GM12878 (cell line): ENCODE measurements at regions not wholly inside any gene's neighbourhood (a gene's known extent, or its start where the extent isn't known, plus 50 kb on each side); places are given as distances from the start of the nearest gene placed in this dataset.

Experiments used
- CBX3 ChIP-seq: fragments of 200-600 bp; sonication (generic); IDR thresholded peaks from 2 replicates; pipeline ENCODE4 v1.6.1; 2016; ENCODE audit warnings: low read depth, borderline replicate concordance
- CTCF ChIP-seq, 3 experiments: IDR thresholded peaks in 2 of 3; conservative IDR thresholded peaks in 1 of 3; 2 replicates each; pipeline ENCODE4 v1.5.1; 2011; ENCODE audit warnings: low read depth in 3 of 3, low read length in 3 of 3, mild to moderate bottlenecking in 3 of 3, control low read depth in 2 of 3, moderate library complexity in 2 of 3, inconsistent platforms in 1 of 3, mixed read lengths in 1 of 3; ENCODE audit not compliant: control insufficient read depth in 2 of 3, insufficient read depth in 1 of 3; ENCODE audit errors: extremely low read depth in 1 of 3
- FOXK2 ChIP-seq: fragments of 450-650 bp; IDR thresholded peaks from 2 replicates; pipeline ENCODE4 v1.6.1; 2017; ENCODE audit warnings: mild to moderate bottlenecking, moderate library complexity
- POLR2A ChIP-seq: IDR thresholded peaks from 2 replicates; pipeline ENCODE4 v1.6.1; 2011; ENCODE audit warnings: low read depth, mild to moderate bottlenecking, low read length
- STAT1 ChIP-seq: fragments of 450-650 bp; conservative IDR thresholded peaks from 2 replicates; pipeline ENCODE4 v1.6.1; 2014; ENCODE audit warnings: antibody characterized with exemption, mild to moderate bottlenecking
- YY1 ChIP-seq: IDR thresholded peaks from 2 replicates; pipeline ENCODE4 v1.6.1; 2011; ENCODE audit warnings: low read depth, mild to moderate bottlenecking, low read length
- TF ChIP-seq, protein P1 (sequence below): IDR thresholded peaks from 2 replicates; pipeline ENCODE4 v1.6.1; 2011; ENCODE audit warnings: borderline replicate concordance, low read depth, mild to moderate bottlenecking, moderate library complexity, mixed read lengths, low read length; ENCODE audit not compliant: insufficient read depth; ENCODE audit errors: extremely low read length
- TF ChIP-seq, protein P2 (sequence below): IDR thresholded peaks from 2 replicates; pipeline ENCODE4 v1.6.1; 2012; ENCODE audit warnings: mild to moderate bottlenecking, low read depth, low read length
- TF ChIP-seq, protein P3 (sequence below): fragments of 450-650 bp; IDR thresholded peaks from 2 replicates; pipeline ENCODE4 v1.6.1; 2018; ENCODE audit warnings: borderline replicate concordance, mild to moderate bottlenecking; ENCODE audit not compliant: partially characterized antibody
- TF ChIP-seq, protein P4 (sequence below): IDR thresholded peaks from 2 replicates; pipeline ENCODE4 v1.6.1; 2012; ENCODE audit warnings: low read depth, low read length, improper control_type of control experiment

DNA sequence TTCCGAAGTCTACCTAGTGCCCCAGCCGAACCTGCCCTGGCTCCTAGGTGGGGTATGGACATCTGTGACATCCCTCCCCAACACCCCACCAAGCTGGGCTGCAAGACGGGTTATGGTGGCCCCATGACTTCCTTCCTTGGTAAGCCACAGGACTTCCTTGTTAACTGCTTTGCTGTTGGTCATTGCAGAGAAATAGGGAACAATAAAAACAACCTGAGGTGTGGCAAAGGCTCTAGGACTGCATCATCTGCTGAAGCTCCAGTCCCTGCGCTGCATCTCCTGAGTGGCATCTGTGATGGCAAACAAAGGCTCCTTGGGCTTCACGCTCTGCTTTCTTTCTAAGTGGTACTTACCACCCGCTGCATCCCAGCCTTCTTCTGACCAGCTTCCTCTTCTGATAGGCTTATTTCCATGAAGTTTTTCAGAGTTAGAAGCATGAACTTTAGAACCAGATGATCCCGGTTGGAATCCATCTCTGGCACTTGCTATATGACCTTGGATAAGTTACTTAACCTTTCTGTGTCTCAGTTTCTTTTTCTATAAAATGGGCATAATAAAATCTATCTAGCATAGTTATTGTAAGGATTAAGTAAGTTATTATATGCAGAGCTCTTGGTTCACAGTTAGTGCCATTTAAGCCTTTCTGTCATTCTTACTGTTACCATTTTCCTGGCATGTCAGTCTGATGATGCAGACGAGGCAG is 216.8 kb downstream of the RPS24 start:
- no peak for TF ChIP-seq CTCF (IDR thresholded peaks at IDR 0.05 in 2 of 3, conservative IDR thresholded peaks at IDR 0.05 in 1 of 3; ENCODE audit: control insufficient read depth in 2 of 3, extremely low read depth in 1 of 3, insufficient read depth in 1 of 3, low read depth in 3 of 3, low read length in 3 of 3)
- no peak for TF ChIP-seq CBX3
- no peak for TF ChIP-seq FOXK2
- TF ChIP-seq, protein P1, sequence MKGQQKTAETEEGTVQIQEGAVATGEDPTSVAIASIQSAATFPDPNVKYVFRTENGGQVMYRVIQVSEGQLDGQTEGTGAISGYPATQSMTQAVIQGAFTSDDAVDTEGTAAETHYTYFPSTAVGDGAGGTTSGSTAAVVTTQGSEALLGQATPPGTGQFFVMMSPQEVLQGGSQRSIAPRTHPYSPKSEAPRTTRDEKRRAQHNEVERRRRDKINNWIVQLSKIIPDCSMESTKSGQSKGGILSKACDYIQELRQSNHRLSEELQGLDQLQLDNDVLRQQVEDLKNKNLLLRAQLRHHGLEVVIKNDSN, result no peak
- TF ChIP-seq, protein P2, sequence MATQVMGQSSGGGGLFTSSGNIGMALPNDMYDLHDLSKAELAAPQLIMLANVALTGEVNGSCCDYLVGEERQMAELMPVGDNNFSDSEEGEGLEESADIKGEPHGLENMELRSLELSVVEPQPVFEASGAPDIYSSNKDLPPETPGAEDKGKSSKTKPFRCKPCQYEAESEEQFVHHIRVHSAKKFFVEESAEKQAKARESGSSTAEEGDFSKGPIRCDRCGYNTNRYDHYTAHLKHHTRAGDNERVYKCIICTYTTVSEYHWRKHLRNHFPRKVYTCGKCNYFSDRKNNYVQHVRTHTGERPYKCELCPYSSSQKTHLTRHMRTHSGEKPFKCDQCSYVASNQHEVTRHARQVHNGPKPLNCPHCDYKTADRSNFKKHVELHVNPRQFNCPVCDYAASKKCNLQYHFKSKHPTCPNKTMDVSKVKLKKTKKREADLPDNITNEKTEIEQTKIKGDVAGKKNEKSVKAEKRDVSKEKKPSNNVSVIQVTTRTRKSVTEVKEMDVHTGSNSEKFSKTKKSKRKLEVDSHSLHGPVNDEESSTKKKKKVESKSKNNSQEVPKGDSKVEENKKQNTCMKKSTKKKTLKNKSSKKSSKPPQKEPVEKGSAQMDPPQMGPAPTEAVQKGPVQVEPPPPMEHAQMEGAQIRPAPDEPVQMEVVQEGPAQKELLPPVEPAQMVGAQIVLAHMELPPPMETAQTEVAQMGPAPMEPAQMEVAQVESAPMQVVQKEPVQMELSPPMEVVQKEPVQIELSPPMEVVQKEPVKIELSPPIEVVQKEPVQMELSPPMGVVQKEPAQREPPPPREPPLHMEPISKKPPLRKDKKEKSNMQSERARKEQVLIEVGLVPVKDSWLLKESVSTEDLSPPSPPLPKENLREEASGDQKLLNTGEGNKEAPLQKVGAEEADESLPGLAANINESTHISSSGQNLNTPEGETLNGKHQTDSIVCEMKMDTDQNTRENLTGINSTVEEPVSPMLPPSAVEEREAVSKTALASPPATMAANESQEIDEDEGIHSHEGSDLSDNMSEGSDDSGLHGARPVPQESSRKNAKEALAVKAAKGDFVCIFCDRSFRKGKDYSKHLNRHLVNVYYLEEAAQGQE, result no peak
- TF ChIP-seq, protein P3, sequence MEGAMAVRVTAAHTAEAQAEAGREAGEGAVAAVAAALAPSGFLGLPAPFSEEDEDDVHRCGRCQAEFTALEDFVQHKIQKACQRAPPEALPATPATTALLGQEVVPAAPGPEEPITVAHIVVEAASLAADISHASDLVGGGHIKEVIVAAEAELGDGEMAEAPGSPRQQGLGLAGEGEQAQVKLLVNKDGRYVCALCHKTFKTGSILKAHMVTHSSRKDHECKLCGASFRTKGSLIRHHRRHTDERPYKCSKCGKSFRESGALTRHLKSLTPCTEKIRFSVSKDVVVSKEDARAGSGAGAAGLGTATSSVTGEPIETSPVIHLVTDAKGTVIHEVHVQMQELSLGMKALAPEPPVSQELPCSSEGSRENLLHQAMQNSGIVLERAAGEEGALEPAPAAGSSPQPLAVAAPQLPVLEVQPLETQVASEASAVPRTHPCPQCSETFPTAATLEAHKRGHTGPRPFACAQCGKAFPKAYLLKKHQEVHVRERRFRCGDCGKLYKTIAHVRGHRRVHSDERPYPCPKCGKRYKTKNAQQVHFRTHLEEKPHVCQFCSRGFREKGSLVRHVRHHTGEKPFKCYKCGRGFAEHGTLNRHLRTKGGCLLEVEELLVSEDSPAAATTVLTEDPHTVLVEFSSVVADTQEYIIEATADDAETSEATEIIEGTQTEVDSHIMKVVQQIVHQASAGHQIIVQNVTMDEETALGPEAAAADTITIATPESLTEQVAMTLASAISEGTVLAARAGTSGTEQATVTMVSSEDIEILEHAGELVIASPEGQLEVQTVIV, result no peak
- TF ChIP-seq POLR2A, result no peak
- no peak for TF ChIP-seq YY1
- no peak for TF ChIP-seq STAT1
- TF ChIP-seq, protein P4, sequence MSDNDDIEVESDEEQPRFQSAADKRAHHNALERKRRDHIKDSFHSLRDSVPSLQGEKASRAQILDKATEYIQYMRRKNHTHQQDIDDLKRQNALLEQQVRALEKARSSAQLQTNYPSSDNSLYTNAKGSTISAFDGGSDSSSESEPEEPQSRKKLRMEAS, result no peak
